ENCODE measurements at regions not wholly inside any gene's neighbourhood (a gene's known extent, or its start where the extent isn't known, plus 50 kb on each side); places are given as distances from the start of the nearest gene placed in this dataset.

DNA sequence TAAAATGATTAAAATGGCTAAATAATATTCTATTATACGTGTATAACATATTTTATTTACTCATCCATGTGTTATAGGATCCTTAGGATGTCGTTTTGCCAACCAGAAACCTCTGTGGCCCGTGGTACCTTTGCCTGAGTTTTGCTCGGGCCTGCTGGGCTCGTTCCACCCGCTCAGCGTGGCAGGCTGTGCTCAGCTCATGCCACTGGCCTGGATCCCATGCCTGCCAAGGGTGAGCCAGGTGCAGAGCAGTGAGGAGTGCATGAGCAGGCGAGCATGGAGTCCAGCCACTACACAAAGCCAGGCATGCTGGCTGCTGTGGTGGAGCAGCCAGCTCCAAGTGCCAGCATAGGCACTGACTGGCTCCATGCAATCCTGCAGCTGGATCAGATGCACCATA is 417.2 kb downstream of the TTLL7 start:
- TF ChIP-seq NFIC (IDR thresholded peaks at IDR 0.05), result no peak
- no peak for TF ChIP-seq EP300 (IDR thresholded peaks at IDR 0.05; ENCODE audit: borderline replicate concordance)

Data from Ishikawa (cell line).